Muscle layer of colon (tissue), 2 donors: ENCODE measurements at regions not wholly inside any gene's neighbourhood (a gene's known extent, or its start where the extent isn't known, plus 50 kb on each side); places are given as distances from the start of the nearest gene placed in this dataset.

Experiments used
- H3K27ac ChIP-seq: one replicate; pipeline ENCODE4 v1.7.0; 2013; ENCODE audit warnings: low read depth, mild to moderate bottlenecking, low read length, moderate library complexity
- H3K27me3 ChIP-seq, 2 donors: one replicate each; pipeline ENCODE4 v1.7.0; 2013; ENCODE audit warnings: low read length in 2 of 2, mild to moderate bottlenecking in 2 of 2; ENCODE audit not compliant: insufficient read depth in 2 of 2, control insufficient read depth in 1 of 2
- H3K36me3 ChIP-seq: one replicate; pipeline ENCODE4 v1.7.0; 2013; ENCODE audit warnings: mild to moderate bottlenecking, low read length; ENCODE audit not compliant: insufficient read depth
- H3K4me1 ChIP-seq: one replicate; pipeline ENCODE4 v1.7.0; 2013; ENCODE audit warnings: mild to moderate bottlenecking, low read length; ENCODE audit not compliant: insufficient read depth
- H3K4me3 ChIP-seq, 2 donors: one replicate each; pipeline ENCODE4 v1.7.0; 2013; ENCODE audit warnings: low read length in 2 of 2, low read depth in 1 of 2, mild to moderate bottlenecking in 1 of 2, moderate library complexity in 1 of 2
- H3K9ac ChIP-seq: one replicate; pipeline ENCODE4 v1.7.0; 2013; ENCODE audit warnings: low read length
- H3K9me3 ChIP-seq: one replicate; pipeline ENCODE4 v1.7.0; 2013; ENCODE audit warnings: mild to moderate bottlenecking, low read length
- donor health status: abdominal sarcoma.
- donor health status: Adenocarcinoma of cecum.

GRCh38 chr18:49654347-49654746, 92.5 kb downstream of the LIPG start:
- Histone ChIP-seq H3K27ac (no peak overlapping the region), H3K9ac (no peak overlapping the region)

DNA sequence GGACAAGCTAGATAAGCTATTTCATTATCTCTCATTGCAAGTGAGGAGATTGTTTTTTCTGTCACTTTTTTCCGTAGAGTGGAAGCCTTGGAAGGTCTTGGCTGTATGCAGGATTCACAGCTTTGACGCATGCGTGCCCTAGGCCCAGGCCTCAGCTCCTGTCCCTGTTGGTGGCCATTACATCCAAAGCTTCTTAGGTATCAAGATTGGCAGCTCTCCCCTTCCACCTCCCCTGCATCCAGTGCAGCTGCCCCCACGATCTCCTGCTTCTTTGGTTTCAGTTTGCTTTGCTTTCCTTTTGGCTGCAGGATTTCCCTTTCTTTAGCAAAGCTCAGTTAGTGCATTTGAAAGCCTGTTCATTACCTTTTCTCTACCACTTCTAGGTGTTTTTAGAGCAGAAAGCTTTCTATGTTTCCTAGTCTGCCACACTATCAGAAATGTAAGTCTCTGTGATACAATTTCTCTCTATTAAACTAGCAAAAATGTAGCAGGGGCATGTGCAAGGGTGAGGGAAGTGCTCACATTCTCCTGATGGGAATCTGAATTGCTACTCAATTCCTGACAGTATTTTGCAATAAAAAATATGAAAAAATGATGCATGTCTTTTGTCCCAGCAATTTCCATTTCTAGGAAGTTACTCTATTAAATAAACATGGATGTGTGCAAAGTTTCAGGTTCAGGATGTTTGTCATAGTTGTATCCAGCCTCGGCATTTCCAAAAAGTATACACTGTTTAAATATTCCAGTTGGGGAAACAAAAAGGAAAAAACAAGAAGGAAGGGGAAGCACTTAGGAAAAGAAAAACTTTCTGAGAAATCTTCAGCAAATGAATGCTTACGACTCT, 91.2 kb downstream of the LIPG start:
- Histone ChIP-seq H3K9ac (no peak overlapping the region), H3K4me3 (peak overlapping the region in 1 of 2 donors; percentile 3), H3K4me1 (no peaks in the 10 kb centered on the region), H3K36me3 (no peaks in the 10 kb centered on the region), H3K9me3 (no peaks in the 10 kb centered on the region), H3K27me3 (no peaks in the 10 kb centered on the region), H3K27ac (peak overlapping the region; percentile 19)

More at GRCh38 chr18:49654347-49654746, 92.5 kb downstream of the LIPG start:
- Histone ChIP-seq H3K36me3 (no peaks in the 10 kb centered on the region), H3K27me3 (no peaks in the 10 kb centered on the region), H3K4me3 (no peak overlapping the region), H3K4me1 (no peaks in the 10 kb centered on the region), H3K9me3 (no peaks in the 10 kb centered on the region)

- H3K9ac ChIP-seq, result no peak overlapping the region
- H3K27ac ChIP-seq, result no peak overlapping the region
Observed at GRCh38 chr18:49651033-49651432, 89.2 kb downstream of the LIPG start.

DNA sequence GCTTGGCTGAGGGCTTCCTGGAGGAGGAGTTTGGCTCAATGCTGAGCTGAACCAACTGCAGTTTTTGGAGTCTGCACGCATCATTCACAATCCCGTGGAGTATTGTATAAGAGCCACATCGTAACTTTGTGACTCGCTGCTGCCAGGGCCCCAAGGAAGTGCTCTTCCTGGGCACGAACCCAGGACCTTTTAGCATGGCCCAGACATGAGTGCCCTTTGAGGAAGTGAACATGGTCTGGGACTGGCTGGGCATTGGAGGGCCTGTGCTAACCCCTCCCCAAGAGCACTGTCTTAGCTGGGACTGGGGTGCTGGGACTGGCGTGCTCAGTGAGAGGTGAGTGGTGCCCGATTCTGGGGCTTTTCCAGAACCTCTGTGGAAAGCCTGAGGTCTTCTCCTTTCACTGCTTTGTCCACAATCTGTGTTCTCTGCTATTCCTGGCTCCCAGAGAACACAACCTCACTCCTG, 88.6 kb downstream of the LIPG start:
- Histone ChIP-seq H3K4me3 (no peak overlapping the region), H3K4me1 (peaks cover 19% of the 10 kb centered on the region), H3K9ac (no peak overlapping the region), H3K9me3 (no peaks in the 10 kb centered on the region), H3K27me3 (no peaks in the 10 kb centered on the region), H3K36me3 (no peaks in the 10 kb centered on the region), H3K27ac (no peak overlapping the region)

More at GRCh38 chr18:49651033-49651432, 89.2 kb downstream of the LIPG start:
- no peak overlapping the region for H3K4me3 ChIP-seq
- H3K9me3 ChIP-seq, result no peaks in the 10 kb centered on the region
- no peaks in the 10 kb centered on the region for H3K27me3 ChIP-seq
- H3K36me3 ChIP-seq, result no peaks in the 10 kb centered on the region
- peaks cover 13% of the 10 kb centered on the region for H3K4me1 ChIP-seq

DNA sequence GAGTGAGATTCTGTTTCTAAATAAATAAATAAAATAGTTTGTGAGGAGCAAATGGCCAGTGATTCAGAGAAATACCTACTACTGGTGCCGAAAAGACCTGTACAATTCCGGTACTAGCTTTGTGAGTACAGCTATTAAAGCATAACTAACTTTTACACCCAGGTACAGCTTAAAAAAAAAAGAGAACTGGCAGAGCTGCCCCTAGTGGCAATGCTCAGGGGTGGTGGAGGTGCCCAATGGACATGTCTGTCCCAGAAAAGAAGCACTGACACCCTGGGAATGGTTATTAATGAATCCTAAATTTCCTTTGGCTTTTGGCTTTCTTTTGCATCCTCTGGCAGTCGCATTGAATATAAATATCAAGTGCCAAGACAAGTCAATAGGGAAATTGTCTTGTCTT, 87.0 kb downstream of the LIPG start:
- H3K36me3 ChIP-seq, result no peaks in the 10 kb centered on the region
- peaks cover 24% of the 10 kb centered on the region for H3K4me1 ChIP-seq

More for the DNA sequence above, 87.0 kb downstream of the LIPG start:
- Histone ChIP-seq H3K9ac (no peak overlapping the region), H3K9me3 (no peaks in the 10 kb centered on the region), H3K27ac (no peak overlapping the region), H3K27me3 (no peaks in the 10 kb centered on the region), H3K4me3 (no peak overlapping the region)
